Vagina (tissue), 2 donors: ENCODE measurements at regions not wholly inside any gene's neighbourhood (a gene's known extent, or its start where the extent isn't known, plus 50 kb on each side); places are given as distances from the start of the nearest gene placed in this dataset.

Source experiments
- DNase-seq, 2 donors: peaks; one replicate each; pipeline ENCODE4 v3.0.0-alpha.2; 2017; ENCODE audit errors: extremely low spot score in 2 of 2
- H3K27ac ChIP-seq: fragments of 200-600 bp; sonication (generic); one replicate; pipeline ENCODE4 v1.5.1; 2019
- H3K27me3 ChIP-seq: fragments of 200-600 bp; sonication (generic); one replicate; pipeline ENCODE4 v1.5.1; 2019
- H3K36me3 ChIP-seq, 2 donors: fragments of 200-600 bp; sonication (generic); one replicate each; pipeline ENCODE4 v1.5.1; 2017 to 2019
- H3K4me1 ChIP-seq: fragments of 200-600 bp; sonication (generic); one replicate; pipeline ENCODE4 v1.5.1; 2019
- H3K4me3 ChIP-seq, 2 donors: fragments of 200-600 bp; sonication (generic); 1 replicate in 1 of 2; 2 replicates in 1 of 2; pipeline ENCODE4 v1.5.1; 2016 to 2019
- H3K9me3 ChIP-seq: fragments of 200-600 bp; sonication (generic); one replicate; pipeline ENCODE4 v1.5.1; 2019
- CTCF ChIP-seq, 3 experiments: fragments of 450-650 bp in 2 of 3; fragments of 200-600 bp in 1 of 3; sonication (generic) in 1 of 3; IDR thresholded peaks; one replicate each; pipeline ENCODE4 v1.5.1; 2017 to 2019; ENCODE audit warnings: antibody characterized with exemption in 3 of 3, mild to moderate bottlenecking in 2 of 3, moderate library complexity in 2 of 3
- POLR2A ChIP-seq, 2 donors: fragments of 450-650 bp; IDR thresholded peaks; one replicate each; pipeline ENCODE4 v1.6.1; 2017; ENCODE audit warnings: antibody characterized with exemption in 2 of 2, mild to moderate bottlenecking in 2 of 2, moderate library complexity in 2 of 2
- POLR2AphosphoS5 ChIP-seq, 2 donors: sonication (generic); formaldehyde crosslinking; IDR thresholded peaks; one replicate each; pipeline ENCODE4 v1.9.0; 2017; ENCODE audit warnings: antibody characterized with exemption in 2 of 2, mild to moderate bottlenecking in 2 of 2, low read depth in 1 of 2; ENCODE audit not compliant: insufficient read depth in 1 of 2
- intact Hi-C: fragments of 100-400 bp; cut with DNase I; formaldehyde crosslinking; loops from one replicate; pipeline ENCODE4 v1.15.1; 2023

- H3K27ac ChIP-seq = no peak overlapping the region
- DNase-seq = no peak
- H3K4me3 ChIP-seq = no peak overlapping the region
- intact Hi-C loops = no loop called here
- no peaks in the 10 kb centered on the region for H3K4me1 ChIP-seq
- no peak for TF ChIP-seq CTCF (IDR thresholded peaks at IDR 0.05)
- no peak for TF ChIP-seq POLR2AphosphoS5 (IDR thresholded peaks at IDR 0.05; ENCODE audit: insufficient read depth in 1 of 2, low read depth in 1 of 2)
- TF ChIP-seq POLR2A (IDR thresholded peaks at IDR 0.05) = no peak
- H3K9me3 ChIP-seq = no peaks in the 10 kb centered on the region
- H3K36me3 ChIP-seq = no peaks in the 10 kb centered on the region
- no peaks in the 10 kb centered on the region for H3K27me3 ChIP-seq
Measured at GRCh38 chr2:145302886-145303285, 783.0 kb upstream of the ZEB2 start.

- Histone ChIP-seq H3K36me3 (no peaks in the 10 kb centered on the region), H3K4me1 (no peaks in the 10 kb centered on the region), H3K27ac (no peak overlapping the region), H3K27me3 (no peaks in the 10 kb centered on the region), H3K4me3 (no peak overlapping the region), H3K9me3 (no peaks in the 10 kb centered on the region)
- no peak for DNase-seq
- intact Hi-C loops = no loop called here
- TF ChIP-seq POLR2A (IDR thresholded peaks at IDR 0.05) (no peak), POLR2AphosphoS5 (IDR thresholded peaks at IDR 0.05; ENCODE audit: insufficient read depth in 1 of 2, low read depth in 1 of 2) (no peak), CTCF (IDR thresholded peaks at IDR 0.05) (no peak)
Measured at GRCh38 chr2:145302451-145302850, 782.5 kb upstream of the ZEB2 start.

GRCh38 chr2:145299368-145299767 is 779.4 kb upstream of the ZEB2 start:
- Histone ChIP-seq H3K4me3 (no peak overlapping the region), H3K4me1 (no peaks in the 10 kb centered on the region), H3K36me3 (no peaks in the 10 kb centered on the region), H3K9me3 (no peaks in the 10 kb centered on the region), H3K27me3 (no peaks in the 10 kb centered on the region), H3K27ac (no peak overlapping the region)
- intact Hi-C loops = no loop called here
- DNase-seq = no peak
- TF ChIP-seq CTCF (IDR thresholded peaks at IDR 0.05) (no peak), POLR2AphosphoS5 (IDR thresholded peaks at IDR 0.05; ENCODE audit: insufficient read depth in 1 of 2, low read depth in 1 of 2) (no peak), POLR2A (IDR thresholded peaks at IDR 0.05) (no peak)

- TF ChIP-seq POLR2AphosphoS5 (IDR thresholded peaks at IDR 0.05; ENCODE audit: insufficient read depth in 1 of 2, low read depth in 1 of 2) (no peak), POLR2A (IDR thresholded peaks at IDR 0.05) (no peak), CTCF (IDR thresholded peaks at IDR 0.05) (no peak)
- no peaks in the 10 kb centered on the region for H3K9me3 ChIP-seq
- H3K4me1 ChIP-seq = no peaks in the 10 kb centered on the region
- H3K27me3 ChIP-seq = no peaks in the 10 kb centered on the region
- intact Hi-C loops = no loop called here
- H3K27ac ChIP-seq = no peak overlapping the region
- H3K36me3 ChIP-seq = no peaks in the 10 kb centered on the region
- DNase-seq = no peak
- H3K4me3 ChIP-seq = no peak overlapping the region
Measured at GRCh38 chr2:145292166-145292565, 772.2 kb upstream of the ZEB2 start.

GRCh38 chr2:145290986-145291385 is 771.1 kb upstream of the ZEB2 start:
- H3K27me3 ChIP-seq = no peaks in the 10 kb centered on the region
- no peaks in the 10 kb centered on the region for H3K36me3 ChIP-seq
- DNase-seq = no peak
- intact Hi-C loops = no loop called here
- no peak for TF ChIP-seq CTCF (IDR thresholded peaks at IDR 0.05)
- TF ChIP-seq POLR2A (IDR thresholded peaks at IDR 0.05) = no peak
- TF ChIP-seq POLR2AphosphoS5 (IDR thresholded peaks at IDR 0.05; ENCODE audit: insufficient read depth in 1 of 2, low read depth in 1 of 2) = no peak
- no peaks in the 10 kb centered on the region for H3K9me3 ChIP-seq
- no peak overlapping the region for H3K27ac ChIP-seq
- no peaks in the 10 kb centered on the region for H3K4me1 ChIP-seq
- no peak overlapping the region for H3K4me3 ChIP-seq
